ENCODE measurements at regions not wholly inside any gene's neighbourhood (a gene's known extent, or its start where the extent isn't known, plus 50 kb on each side); places are given as distances from the start of the nearest gene placed in this dataset.

DNA sequence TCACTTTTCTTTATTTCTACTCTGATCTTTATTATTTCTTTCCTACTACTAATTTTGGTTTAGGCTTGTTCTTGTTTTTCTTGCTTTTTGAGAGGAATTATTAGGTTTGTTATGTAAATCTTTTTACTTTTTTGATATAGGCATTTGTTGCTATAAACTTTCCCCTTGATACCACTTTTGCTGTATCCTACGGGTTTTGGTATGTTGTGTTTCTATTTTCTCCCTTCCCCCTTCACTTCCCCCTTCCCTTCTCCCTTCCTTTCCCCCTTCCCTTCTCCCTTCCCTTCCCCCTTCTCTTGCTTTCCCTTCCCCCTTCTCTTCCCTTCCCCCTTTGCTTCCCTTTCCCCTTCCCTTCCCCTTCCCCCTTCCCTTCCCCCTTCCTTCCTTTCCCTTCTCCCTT lies 529.6 kb downstream of the RAB38 start:
- H2AFZ ChIP-seq (ENCODE audit: low read depth, low read length): no peak overlapping the region
- H3F3A ChIP-seq (ENCODE audit: insufficient read depth, low read length, poor library complexity, severe bottlenecking): no peaks in the 10 kb centered on the region
- H3K4me3 ChIP-seq (ENCODE audit: low read length): no peak overlapping the region
- no peaks in the 10 kb centered on the region for H3K9me2 ChIP-seq (ENCODE audit: insufficient read depth, low read length)
- no peak overlapping the region for H3K9ac ChIP-seq (ENCODE audit: low read length)
- no peaks in the 10 kb centered on the region for H3K36me3 ChIP-seq (ENCODE audit: insufficient read depth, low read length)
- no peaks in the 10 kb centered on the region for H3K9me3 ChIP-seq (ENCODE audit: low read length)
- H4K20me1 ChIP-seq (ENCODE audit: insufficient read depth): no peaks in the 10 kb centered on the region
- no peak for TF ChIP-seq TAF1 (IDR thresholded peaks at IDR 0.05; ENCODE audit: low read depth)
- H3K79me2 ChIP-seq (replicated peaks; ENCODE audit: insufficient read depth, low read length): no peaks in the 10 kb centered on the region
- no peak overlapping the region for H3K27ac ChIP-seq (ENCODE audit: low read length)
- H3K27me3 ChIP-seq (ENCODE audit: insufficient read depth, low read depth, low read length): no peaks in the 10 kb centered on the region
- no peak overlapping the region for H3K4me2 ChIP-seq (ENCODE audit: low read length)

DNA sequence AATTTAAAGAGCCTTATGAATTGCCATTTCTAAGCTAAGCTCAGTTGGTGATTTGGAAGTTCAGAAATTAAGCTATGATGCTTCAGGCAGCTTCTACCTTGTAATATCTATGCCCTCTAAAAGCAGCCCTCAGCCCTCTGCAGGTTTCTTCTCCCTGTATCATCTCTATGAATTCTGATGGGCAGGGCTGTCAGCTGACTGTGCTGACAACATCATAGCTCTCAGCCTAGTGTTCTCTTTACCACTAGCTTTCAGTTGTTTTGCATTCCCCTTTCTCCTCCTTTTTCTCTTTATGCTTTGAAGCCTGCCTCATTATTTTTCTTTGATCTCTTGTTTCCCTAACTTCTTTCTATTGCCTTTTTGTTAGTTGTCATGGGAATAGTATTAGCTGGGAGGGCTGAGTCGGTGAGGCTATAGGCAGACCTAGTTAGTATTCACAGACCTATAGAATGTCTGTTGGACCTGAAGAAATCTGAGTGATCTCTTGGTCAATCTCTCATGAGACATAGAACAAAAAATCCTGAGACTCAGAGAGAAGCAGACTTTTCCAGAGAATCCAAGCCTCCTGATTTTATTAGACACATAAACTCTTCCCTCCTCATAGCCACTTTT lies 535.4 kb downstream of the RAB38 start:
- H3K9me3 ChIP-seq (ENCODE audit: low read length): no peaks in the 10 kb centered on the region
- H3K79me2 ChIP-seq (replicated peaks; ENCODE audit: insufficient read depth, low read length): no peaks in the 10 kb centered on the region
- no peak overlapping the region for H3K4me2 ChIP-seq (ENCODE audit: low read length)
- no peak overlapping the region for H2AFZ ChIP-seq (ENCODE audit: low read depth, low read length)
- no peaks in the 10 kb centered on the region for H3F3A ChIP-seq (ENCODE audit: insufficient read depth, low read length, poor library complexity, severe bottlenecking)
- H3K27me3 ChIP-seq (ENCODE audit: insufficient read depth, low read depth, low read length): no peaks in the 10 kb centered on the region
- no peak overlapping the region for H3K27ac ChIP-seq (ENCODE audit: low read length)
- H3K36me3 ChIP-seq (ENCODE audit: insufficient read depth, low read length): no peaks in the 10 kb centered on the region
- TF ChIP-seq TAF1 (IDR thresholded peaks at IDR 0.05; ENCODE audit: low read depth) (no peak), SMC3 (conservative IDR thresholded peaks at IDR 0.05; ENCODE audit: poor library complexity) (no peak)
- TF ChIP-seq, protein P1, sequence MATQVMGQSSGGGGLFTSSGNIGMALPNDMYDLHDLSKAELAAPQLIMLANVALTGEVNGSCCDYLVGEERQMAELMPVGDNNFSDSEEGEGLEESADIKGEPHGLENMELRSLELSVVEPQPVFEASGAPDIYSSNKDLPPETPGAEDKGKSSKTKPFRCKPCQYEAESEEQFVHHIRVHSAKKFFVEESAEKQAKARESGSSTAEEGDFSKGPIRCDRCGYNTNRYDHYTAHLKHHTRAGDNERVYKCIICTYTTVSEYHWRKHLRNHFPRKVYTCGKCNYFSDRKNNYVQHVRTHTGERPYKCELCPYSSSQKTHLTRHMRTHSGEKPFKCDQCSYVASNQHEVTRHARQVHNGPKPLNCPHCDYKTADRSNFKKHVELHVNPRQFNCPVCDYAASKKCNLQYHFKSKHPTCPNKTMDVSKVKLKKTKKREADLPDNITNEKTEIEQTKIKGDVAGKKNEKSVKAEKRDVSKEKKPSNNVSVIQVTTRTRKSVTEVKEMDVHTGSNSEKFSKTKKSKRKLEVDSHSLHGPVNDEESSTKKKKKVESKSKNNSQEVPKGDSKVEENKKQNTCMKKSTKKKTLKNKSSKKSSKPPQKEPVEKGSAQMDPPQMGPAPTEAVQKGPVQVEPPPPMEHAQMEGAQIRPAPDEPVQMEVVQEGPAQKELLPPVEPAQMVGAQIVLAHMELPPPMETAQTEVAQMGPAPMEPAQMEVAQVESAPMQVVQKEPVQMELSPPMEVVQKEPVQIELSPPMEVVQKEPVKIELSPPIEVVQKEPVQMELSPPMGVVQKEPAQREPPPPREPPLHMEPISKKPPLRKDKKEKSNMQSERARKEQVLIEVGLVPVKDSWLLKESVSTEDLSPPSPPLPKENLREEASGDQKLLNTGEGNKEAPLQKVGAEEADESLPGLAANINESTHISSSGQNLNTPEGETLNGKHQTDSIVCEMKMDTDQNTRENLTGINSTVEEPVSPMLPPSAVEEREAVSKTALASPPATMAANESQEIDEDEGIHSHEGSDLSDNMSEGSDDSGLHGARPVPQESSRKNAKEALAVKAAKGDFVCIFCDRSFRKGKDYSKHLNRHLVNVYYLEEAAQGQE (IDR thresholded peaks at IDR 0.05; ENCODE audit: borderline replicate concordance): peak; percentile 17
- H3K9ac ChIP-seq (ENCODE audit: low read length): no peak overlapping the region
- H3K9me2 ChIP-seq (ENCODE audit: insufficient read depth, low read length): no peaks in the 10 kb centered on the region
- no peak overlapping the region for H3K4me3 ChIP-seq (ENCODE audit: low read length)
- H4K20me1 ChIP-seq (ENCODE audit: insufficient read depth): no peaks in the 10 kb centered on the region

DNA sequence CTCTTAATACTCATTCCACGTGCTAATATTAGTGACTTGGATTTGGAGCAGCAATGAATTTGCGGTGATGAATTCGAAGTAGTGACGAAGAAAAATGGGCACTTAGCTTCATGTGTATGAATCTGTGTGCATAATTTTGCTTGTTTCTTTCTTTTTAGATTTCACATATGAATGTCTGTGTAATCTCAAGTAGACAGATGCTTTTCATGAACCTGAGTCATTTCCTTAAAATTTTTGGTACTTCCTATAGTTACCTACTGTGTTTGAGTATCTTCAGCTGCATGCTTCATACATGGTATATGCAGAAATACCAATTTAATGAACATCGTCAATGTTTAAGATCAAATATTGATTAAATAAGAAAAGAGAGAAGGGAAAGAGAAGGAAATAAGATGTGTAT lies 540.2 kb downstream of the RAB38 start:
- Histone ChIP-seq H3K9me2 (ENCODE audit: insufficient read depth, low read length) (no peaks in the 10 kb centered on the region), H3K27ac (ENCODE audit: low read length) (no peak overlapping the region), H3F3A (ENCODE audit: insufficient read depth, low read length, poor library complexity, severe bottlenecking) (no peaks in the 10 kb centered on the region), H3K4me2 (ENCODE audit: low read length) (no peak overlapping the region), H2AFZ (ENCODE audit: low read depth, low read length) (no peak overlapping the region), H3K36me3 (ENCODE audit: insufficient read depth, low read length) (no peaks in the 10 kb centered on the region), H3K79me2 (replicated peaks; ENCODE audit: insufficient read depth, low read length) (no peaks in the 10 kb centered on the region), H3K4me3 (ENCODE audit: low read length) (no peak overlapping the region), H3K9ac (ENCODE audit: low read length) (no peak overlapping the region), H3K9me3 (ENCODE audit: low read length) (no peaks in the 10 kb centered on the region), H4K20me1 (ENCODE audit: insufficient read depth) (no peaks in the 10 kb centered on the region), H3K27me3 (ENCODE audit: insufficient read depth, low read depth, low read length) (no peaks in the 10 kb centered on the region)
- no peak for TF ChIP-seq MXI1 (conservative IDR thresholded peaks at IDR 0.05; ENCODE audit: poor library complexity, severe bottlenecking)
- no peak for TF ChIP-seq SMC3 (conservative IDR thresholded peaks at IDR 0.05; ENCODE audit: poor library complexity)
- TF ChIP-seq POLR2AphosphoS5 (IDR thresholded peaks at IDR 0.05): no peak
- no peak for TF ChIP-seq EP300 (conservative IDR thresholded peaks at IDR 0.05; ENCODE audit: poor library complexity, severe bottlenecking)

DNA sequence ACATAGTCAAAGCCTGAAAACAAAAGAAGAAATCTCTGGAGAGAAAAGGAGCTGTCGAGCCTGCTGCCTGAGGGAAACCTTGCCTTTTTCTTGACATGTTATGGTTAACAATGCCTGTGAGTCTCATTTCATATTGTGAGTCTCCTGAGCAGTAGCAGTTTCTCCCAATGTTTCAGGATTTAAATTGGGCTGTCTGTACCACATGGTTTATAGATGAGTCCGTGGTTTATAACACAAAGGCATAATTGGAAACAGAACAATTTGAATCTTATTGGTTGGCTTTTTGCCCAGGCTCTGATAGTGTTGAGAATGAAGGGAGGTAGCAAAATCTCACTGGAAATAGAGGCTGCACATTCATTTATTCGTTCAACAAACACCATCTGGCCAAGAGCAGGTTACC lies 540.9 kb downstream of the RAB38 start:
- Histone ChIP-seq H3K9me2 (ENCODE audit: insufficient read depth, low read length) (no peaks in the 10 kb centered on the region), H4K20me1 (ENCODE audit: insufficient read depth) (no peaks in the 10 kb centered on the region), H2AFZ (ENCODE audit: low read depth, low read length) (no peak overlapping the region), H3K4me3 (ENCODE audit: low read length) (peak overlapping the region; percentile 7), H3K36me3 (ENCODE audit: insufficient read depth, low read length) (no peaks in the 10 kb centered on the region), H3K9me3 (ENCODE audit: low read length) (no peaks in the 10 kb centered on the region), H3F3A (ENCODE audit: insufficient read depth, low read length, poor library complexity, severe bottlenecking) (no peaks in the 10 kb centered on the region), H3K27me3 (ENCODE audit: insufficient read depth, low read depth, low read length) (no peaks in the 10 kb centered on the region), H3K4me2 (ENCODE audit: low read length) (no peak overlapping the region), H3K79me2 (replicated peaks; ENCODE audit: insufficient read depth, low read length) (no peaks in the 10 kb centered on the region), H3K27ac (ENCODE audit: low read length) (peak overlapping the region; percentile 58), H3K9ac (ENCODE audit: low read length) (no peak overlapping the region)
- TF ChIP-seq EZH2 (IDR thresholded peaks at IDR 0.05; ENCODE audit: borderline replicate concordance, insufficient read depth, low read length, poor library complexity, severe bottlenecking) (no peak), EP300 (conservative IDR thresholded peaks at IDR 0.05; ENCODE audit: poor library complexity, severe bottlenecking) (peak; percentile 45)

All from neural cell (in vitro differentiated cells).